Vagina (tissue), 2 donors: ENCODE measurements at regions not wholly inside any gene's neighbourhood (a gene's known extent, or its start where the extent isn't known, plus 50 kb on each side); places are given as distances from the start of the nearest gene placed in this dataset.

Source experiments
- CTCF ChIP-seq, 3 experiments: fragments of 450-650 bp in 2 of 3; fragments of 200-600 bp in 1 of 3; sonication (generic) in 1 of 3; IDR thresholded peaks; one replicate each; pipeline ENCODE4 v1.5.1; 2017 to 2019; ENCODE audit warnings: antibody characterized with exemption in 3 of 3, mild to moderate bottlenecking in 2 of 3, moderate library complexity in 2 of 3
- POLR2AphosphoS5 ChIP-seq, 2 donors: sonication (generic); formaldehyde crosslinking; IDR thresholded peaks; one replicate each; pipeline ENCODE4 v1.9.0; 2017; ENCODE audit warnings: antibody characterized with exemption in 2 of 2, mild to moderate bottlenecking in 2 of 2, low read depth in 1 of 2; ENCODE audit not compliant: insufficient read depth in 1 of 2

- TF ChIP-seq CTCF (IDR thresholded peaks at IDR 0.05): no peak
- TF ChIP-seq POLR2AphosphoS5 (IDR thresholded peaks at IDR 0.05; ENCODE audit: insufficient read depth in 1 of 2, low read depth in 1 of 2): no peak
Measured at GRCh38 chr5:96577909-96578308, 84.3 kb upstream of the CAST start.
